CD4-positive, alpha-beta T cell (primary cell): ENCODE measurements at regions not wholly inside any gene's neighbourhood (a gene's known extent, or its start where the extent isn't known, plus 50 kb on each side); places are given as distances from the start of the nearest gene placed in this dataset.

ENCODE experiments used
- ATAC-seq: fragments of 200-7000 bp; cut with Tn5 transposase; one replicate; pipeline ENCODE4 v1.10.0; 2022; ENCODE audit warnings: mild to moderate bottlenecking; ENCODE audit not compliant: poor library complexity
- CTCF ChIA-PET: fragments of 350-600 bp; sonication (Branson Sonifier 250); formaldehyde crosslinking; loops from one replicate; lab custom pipeline; 2021; ENCODE audit warnings: antibody characterized with exemption, inconsistent platforms; lab: Charles Lee
- POLR2A ChIA-PET: fragments of 350-600 bp; sonication (Branson Sonifier 250); formaldehyde crosslinking; loops from one replicate; lab custom pipeline; 2021; ENCODE audit warnings: antibody characterized with exemption, inconsistent platforms; lab: Charles Lee
- DNase-seq, 14 experiments: peaks; one replicate each; pipeline ENCODE4 v3.0.0-alpha.2; 2013 to 2020; ENCODE audit warnings: mixed read lengths in 2 of 14
- H3K27ac ChIP-seq, 2 donors: one replicate each; pipeline versions ENCODE4 v1.5.1 to v1.7.0; 2013; ENCODE audit warnings: low read length in 2 of 2, low read depth in 1 of 2, mild to moderate bottlenecking in 1 of 2
- H3K27me3 ChIP-seq, 2 experiments: 1 replicate in 1 of 2; 2 replicates in 1 of 2; pipeline versions ENCODE4 v1.6.1 to v1.7.0; 2013; ENCODE audit warnings: low read length in 2 of 2, control low read depth in 1 of 2, mild to moderate bottlenecking in 1 of 2, moderate library complexity in 1 of 2; ENCODE audit not compliant: insufficient read depth in 2 of 2, control insufficient read depth in 1 of 2
- H3K36me3 ChIP-seq: one replicate; pipeline ENCODE4 v1.6.1; 2013; ENCODE audit warnings: low read length, control low read depth; ENCODE audit not compliant: insufficient read depth
- H3K4me1 ChIP-seq: one replicate; pipeline ENCODE4 v1.6.1; 2013; ENCODE audit warnings: low read length, control low read depth; ENCODE audit not compliant: insufficient read depth
- H3K4me3 ChIP-seq: one replicate; pipeline ENCODE4 v1.5.1; 2013; ENCODE audit warnings: mild to moderate bottlenecking, low read length, moderate library complexity
- H3K9me3 ChIP-seq, 2 experiments: 1 replicate in 1 of 2; 2 replicates in 1 of 2; pipeline versions ENCODE4 v1.6.1 to v1.7.0; 2013; ENCODE audit warnings: low read length in 2 of 2, mild to moderate bottlenecking in 2 of 2, control low read depth in 1 of 2, moderate library complexity in 1 of 2; ENCODE audit not compliant: control insufficient read depth in 1 of 2, insufficient read depth in 1 of 2
- H3K27ac Mint-ChIP-seq: one replicate; pipeline ENCODE4 v1.8.0; 2020; ENCODE audit warnings: mixed read lengths
- H3K27me3 Mint-ChIP-seq: one replicate; pipeline ENCODE4 v1.8.0; 2021; ENCODE audit warnings: mixed read lengths
- H3K36me3 Mint-ChIP-seq: one replicate; pipeline ENCODE4 v1.8.0; 2021; ENCODE audit warnings: low read depth, mixed read lengths
- H3K4me1 Mint-ChIP-seq: one replicate; pipeline ENCODE4 v1.8.0; 2021; ENCODE audit warnings: low read depth, mixed read lengths
- H3K4me3 Mint-ChIP-seq: one replicate; pipeline ENCODE4 v1.8.0; 2020; ENCODE audit warnings: mild to moderate bottlenecking, mixed read lengths
- H3K9me3 Mint-ChIP-seq: one replicate; pipeline ENCODE4 v1.8.0; 2020; ENCODE audit warnings: mixed read lengths
- CTCF ChIP-seq: fragments of 200-600 bp; IDR thresholded peaks from one replicate; pipeline ENCODE4 v1.8.0; 2022; ENCODE audit warnings: antibody characterized with exemption, mild to moderate bottlenecking
- intact Hi-C, 2 experiments: fragments of 100-400 bp; cut with DNase I in 1 of 2; cut with micrococcal nuclease in 1 of 2; formaldehyde crosslinking; loops; one replicate each; pipeline versions ENCODE4 v1.15.1 to v1.9.0; 2023 to 2025; cut with DNase I, micrococcal nuclease

GRCh38 chr11:122505304-122506006 lies 150.1 kb upstream of the UBASH3B start:
- intact Hi-C loops = loop anchor here in 1 of 2 experiments (2.0 to 5.0 kb wide), 2 partner anchors 288 to 849 kb away; no protein-coding TSS in a partner anchor
- Histone ChIP-seq H3K27me3 (peaks cover 13 to 27% of the 10 kb centered on the region in 2 experiments), H3K36me3 (no peaks in the 10 kb centered on the region), H3K4me1 (no peaks in the 10 kb centered on the region), H3K27ac (no peak overlapping the region), H3K4me3 (no peak overlapping the region), H3K9me3 (no peaks in the 10 kb centered on the region)
- H3K36me3 Mint-ChIP-seq = no peaks in the 10 kb centered on the region
- ChIA-PET CTCF (no interaction called here), POLR2A (no interaction called here)
- no peaks in the 10 kb centered on the region for H3K4me1 Mint-ChIP-seq
- peak; percentile 2 to 60 (median 16) for DNase-seq
- H3K27me3 Mint-ChIP-seq = peaks cover 65% of the 10 kb centered on the region
- peak; percentile 43 for ATAC-seq
- no peak overlapping the region for H3K4me3 Mint-ChIP-seq
- H3K9me3 Mint-ChIP-seq = no peaks in the 10 kb centered on the region
- peak; percentile 38 for TF ChIP-seq CTCF
- H3K27ac Mint-ChIP-seq = no peak overlapping the region

GRCh38 chr11:122494221-122494620 lies 161.3 kb upstream of the UBASH3B start:
- Histone ChIP-seq H3K36me3 (no peaks in the 10 kb centered on the region), H3K27ac (no peak overlapping the region), H3K27me3 (no peaks in the 10 kb centered on the region), H3K4me1 (no peaks in the 10 kb centered on the region), H3K4me3 (no peak overlapping the region), H3K9me3 (no peaks in the 10 kb centered on the region)
- DNase-seq (no peak), ATAC-seq (no peak)
- peaks cover 26% of the 10 kb centered on the region for H3K27me3 Mint-ChIP-seq
- POLR2A ChIA-PET = no interaction called here
- CTCF ChIA-PET = no interaction called here
- no peak overlapping the region for H3K4me3 Mint-ChIP-seq
- H3K4me1 Mint-ChIP-seq = no peaks in the 10 kb centered on the region
- no peaks in the 10 kb centered on the region for H3K36me3 Mint-ChIP-seq
- intact Hi-C loops = no loop called here
- TF ChIP-seq CTCF = no peak
- no peak overlapping the region for H3K27ac Mint-ChIP-seq
- no peaks in the 10 kb centered on the region for H3K9me3 Mint-ChIP-seq

DNA sequence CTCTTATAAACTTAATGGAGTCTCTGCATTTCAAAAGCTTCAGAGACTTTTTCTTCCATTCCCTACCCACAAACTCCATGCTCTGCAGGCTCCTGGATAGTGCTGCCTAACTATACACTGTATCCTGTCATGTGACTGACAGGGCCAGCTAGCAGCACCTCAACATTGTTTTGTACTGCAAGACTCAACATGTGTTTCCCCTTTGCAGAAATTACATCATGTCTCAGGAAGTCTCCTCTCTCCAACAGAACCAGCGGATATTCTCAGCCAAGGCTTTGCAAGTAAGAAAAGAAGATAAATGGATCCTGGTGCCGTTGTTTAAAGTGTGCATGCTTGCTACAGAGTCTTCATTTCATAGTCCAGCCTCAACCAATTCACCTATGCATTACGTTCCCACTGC lies 164.0 kb upstream of the UBASH3B start:
- Histone ChIP-seq H3K27ac (no peak overlapping the region), H3K4me1 (no peaks in the 10 kb centered on the region), H3K27me3 (no peaks in the 10 kb centered on the region), H3K4me3 (no peak overlapping the region), H3K36me3 (no peaks in the 10 kb centered on the region), H3K9me3 (no peaks in the 10 kb centered on the region)
- H3K4me1 Mint-ChIP-seq = no peaks in the 10 kb centered on the region
- ATAC-seq (no peak), DNase-seq (no peak)
- ChIA-PET POLR2A (no interaction called here), CTCF (no interaction called here)
- peaks cover 17% of the 10 kb centered on the region for H3K27me3 Mint-ChIP-seq
- H3K9me3 Mint-ChIP-seq = no peaks in the 10 kb centered on the region
- no peak overlapping the region for H3K4me3 Mint-ChIP-seq
- intact Hi-C loops = no loop called here
- TF ChIP-seq CTCF = no peak
- H3K36me3 Mint-ChIP-seq = no peaks in the 10 kb centered on the region
- H3K27ac Mint-ChIP-seq = no peak overlapping the region
